Activated T-cell treated with anti-CD3 and anti-CD28 coated beads, Interleukin-2, amount 50 U/mL, for 24 hours (primary cell): ENCODE measurements at regions not wholly inside any gene's neighbourhood (a gene's known extent, or its start where the extent isn't known, plus 50 kb on each side); places are given as distances from the start of the nearest gene placed in this dataset.
"Not testable (repeated sequence)": the region's sequence is repeated elsewhere in the genome, so short reads cannot be mapped to it uniquely, and the experiment has no call there.

Experiments
- DNase-seq: peaks from one replicate; pipeline ENCODE4 v3.0.0-alpha.2; 2020
- H3K27ac Mint-ChIP-seq: 2 replicates; pipeline ENCODE4 v1.8.0; 2020; ENCODE audit warnings: mild to moderate bottlenecking, mixed read lengths
- H3K27me3 Mint-ChIP-seq: 2 replicates; pipeline ENCODE4 v1.8.0; 2020; ENCODE audit warnings: mixed read lengths
- H3K36me3 Mint-ChIP-seq: 2 replicates; pipeline ENCODE4 v1.8.0; 2020; ENCODE audit warnings: low read depth, mixed read lengths
- H3K4me1 Mint-ChIP-seq: 2 replicates; pipeline ENCODE4 v1.8.0; 2020; ENCODE audit warnings: low read depth, mixed read lengths
- H3K4me3 Mint-ChIP-seq: 2 replicates; pipeline ENCODE4 v1.8.0; 2020; ENCODE audit warnings: mild to moderate bottlenecking, moderate library complexity, mixed read lengths
- H3K9me3 Mint-ChIP-seq: 2 replicates; pipeline ENCODE4 v1.8.0; 2020; ENCODE audit warnings: mixed read lengths

GRCh38 chr21:19440792-19441655, 1037.4 kb upstream of the TMPRSS15 start:
- no peaks in the 10 kb centered on the region for H3K27me3 Mint-ChIP-seq
- no peak for DNase-seq
- no peaks in the 10 kb centered on the region for H3K36me3 Mint-ChIP-seq
- no peak overlapping the region for H3K4me3 Mint-ChIP-seq
- H3K27ac Mint-ChIP-seq = no peak overlapping the region
- peaks cover 1% of the 10 kb centered on the region for H3K9me3 Mint-ChIP-seq
- H3K4me1 Mint-ChIP-seq = no peaks in the 10 kb centered on the region

- H3K4me3 Mint-ChIP-seq = no peak overlapping the region
- peaks cover 11% of the 10 kb centered on the region for H3K9me3 Mint-ChIP-seq
- DNase-seq = no peak
- no peaks in the 10 kb centered on the region for H3K4me1 Mint-ChIP-seq
- no peaks in the 10 kb centered on the region for H3K36me3 Mint-ChIP-seq
- no peaks in the 10 kb centered on the region for H3K27me3 Mint-ChIP-seq
- H3K27ac Mint-ChIP-seq = no peak overlapping the region
Measured at GRCh38 chr21:19458295-19458694, 1054.7 kb upstream of the TMPRSS15 start.

GRCh38 chr21:19461481-19462205, 1058.1 kb upstream of the TMPRSS15 start:
- no peak for DNase-seq
- no peaks in the 10 kb centered on the region for H3K36me3 Mint-ChIP-seq
- H3K9me3 Mint-ChIP-seq = peaks cover 7% of the 10 kb centered on the region
- no peaks in the 10 kb centered on the region for H3K4me1 Mint-ChIP-seq
- H3K4me3 Mint-ChIP-seq = no peak overlapping the region
- H3K27me3 Mint-ChIP-seq = no peaks in the 10 kb centered on the region
- H3K27ac Mint-ChIP-seq = no peak overlapping the region

- Mint-ChIP-seq H3K27ac (no peak overlapping the region), H3K27me3 (no peaks in the 10 kb centered on the region), H3K4me3 (no peak overlapping the region), H3K36me3 (no peaks in the 10 kb centered on the region), H3K4me1 (no peaks in the 10 kb centered on the region), H3K9me3 (peaks cover 4% of the 10 kb centered on the region)
- DNase-seq = no peak
Measured at GRCh38 chr21:19463966-19464365, 1060.4 kb upstream of the TMPRSS15 start.

GRCh38 chr21:19468991-19469715, 1065.6 kb upstream of the TMPRSS15 start:
- H3K27me3 Mint-ChIP-seq = no peaks in the 10 kb centered on the region
- H3K4me3 Mint-ChIP-seq = no peak overlapping the region
- peaks cover 11% of the 10 kb centered on the region for H3K9me3 Mint-ChIP-seq
- no peaks in the 10 kb centered on the region for H3K4me1 Mint-ChIP-seq
- H3K27ac Mint-ChIP-seq = no peak overlapping the region
- no peak for DNase-seq
- no peaks in the 10 kb centered on the region for H3K36me3 Mint-ChIP-seq

GRCh38 chr21:19475525-19475924, 1071.9 kb upstream of the TMPRSS15 start:
- Mint-ChIP-seq H3K9me3 (peaks cover 11% of the 10 kb centered on the region), H3K36me3 (no peaks in the 10 kb centered on the region), H3K27ac (no peak overlapping the region), H3K4me1 (no peaks in the 10 kb centered on the region), H3K4me3 (no peak overlapping the region), H3K27me3 (no peaks in the 10 kb centered on the region)
- no peak for DNase-seq

GRCh38 chr21:19489930-19490329, 1086.3 kb upstream of the TMPRSS15 start:
- DNase-seq = no peak
- no peaks in the 10 kb centered on the region for H3K27me3 Mint-ChIP-seq
- no peaks in the 10 kb centered on the region for H3K36me3 Mint-ChIP-seq
- no peaks in the 10 kb centered on the region for H3K4me1 Mint-ChIP-seq
- H3K27ac Mint-ChIP-seq = no peak overlapping the region
- peaks cover 8% of the 10 kb centered on the region for H3K9me3 Mint-ChIP-seq
- no peak overlapping the region for H3K4me3 Mint-ChIP-seq

- Mint-ChIP-seq H3K27ac (no peak overlapping the region), H3K36me3 (no peaks in the 10 kb centered on the region), H3K9me3 (peaks cover 8% of the 10 kb centered on the region), H3K4me3 (no peak overlapping the region), H3K27me3 (no peaks in the 10 kb centered on the region), H3K4me1 (no peaks in the 10 kb centered on the region)
- DNase-seq = no peak
Measured at GRCh38 chr21:19490481-19490880, 1086.9 kb upstream of the TMPRSS15 start.

- H3K27me3 Mint-ChIP-seq, H3K36me3 Mint-ChIP-seq, H3K9me3 Mint-ChIP-seq, H3K4me1 Mint-ChIP-seq, H3K27ac Mint-ChIP-seq, DNase-seq, H3K4me3 Mint-ChIP-seq: not testable (repeated sequence)
Measured at GRCh38 chr21:19493437-19494241, 1090.1 kb upstream of the TMPRSS15 start.

GRCh38 chr21:19501115-19501514, 1097.5 kb upstream of the TMPRSS15 start:
- DNase-seq = no peak
- H3K36me3 Mint-ChIP-seq = no peaks in the 10 kb centered on the region
- peaks cover 4% of the 10 kb centered on the region for H3K9me3 Mint-ChIP-seq
- no peak overlapping the region for H3K27ac Mint-ChIP-seq
- H3K27me3 Mint-ChIP-seq = no peaks in the 10 kb centered on the region
- H3K4me1 Mint-ChIP-seq = no peaks in the 10 kb centered on the region
- no peak overlapping the region for H3K4me3 Mint-ChIP-seq

GRCh38 chr21:19507682-19508260, 1104.2 kb upstream of the TMPRSS15 start:
- no peak for DNase-seq
- no peaks in the 10 kb centered on the region for H3K27me3 Mint-ChIP-seq
- no peak overlapping the region for H3K4me3 Mint-ChIP-seq
- no peak overlapping the region for H3K27ac Mint-ChIP-seq
- no peaks in the 10 kb centered on the region for H3K36me3 Mint-ChIP-seq
- H3K4me1 Mint-ChIP-seq = no peaks in the 10 kb centered on the region
- peaks cover 20% of the 10 kb centered on the region for H3K9me3 Mint-ChIP-seq

- H3K36me3 Mint-ChIP-seq = no peaks in the 10 kb centered on the region
- H3K9me3 Mint-ChIP-seq = peaks cover 20% of the 10 kb centered on the region
- H3K27me3 Mint-ChIP-seq = no peaks in the 10 kb centered on the region
- H3K4me1 Mint-ChIP-seq = no peaks in the 10 kb centered on the region
- no peak for DNase-seq
- no peak overlapping the region for H3K4me3 Mint-ChIP-seq
- no peak overlapping the region for H3K27ac Mint-ChIP-seq
Measured at GRCh38 chr21:19508442-19508841, 1104.9 kb upstream of the TMPRSS15 start.

GRCh38 chr21:19508844-19509243, 1105.3 kb upstream of the TMPRSS15 start:
- peaks cover 20% of the 10 kb centered on the region for H3K9me3 Mint-ChIP-seq
- H3K27ac Mint-ChIP-seq = no peak overlapping the region
- no peak for DNase-seq
- H3K27me3 Mint-ChIP-seq = no peaks in the 10 kb centered on the region
- H3K36me3 Mint-ChIP-seq = no peaks in the 10 kb centered on the region
- H3K4me1 Mint-ChIP-seq = no peaks in the 10 kb centered on the region
- H3K4me3 Mint-ChIP-seq = no peak overlapping the region

GRCh38 chr21:19510057-19510456, 1106.5 kb upstream of the TMPRSS15 start:
- H3K9me3 Mint-ChIP-seq = peaks cover 23% of the 10 kb centered on the region
- H3K4me3 Mint-ChIP-seq = no peak overlapping the region
- no peaks in the 10 kb centered on the region for H3K4me1 Mint-ChIP-seq
- no peaks in the 10 kb centered on the region for H3K36me3 Mint-ChIP-seq
- no peak for DNase-seq
- no peaks in the 10 kb centered on the region for H3K27me3 Mint-ChIP-seq
- no peak overlapping the region for H3K27ac Mint-ChIP-seq
